Right lobe of liver (tissue), 4 donors: ENCODE measurements at regions not wholly inside any gene's neighbourhood (a gene's known extent, or its start where the extent isn't known, plus 50 kb on each side); places are given as distances from the start of the nearest gene placed in this dataset.

Source experiments
- CTCF ChIP-seq, 4 donors: fragments of 200-600 bp in 3 of 4; fragments of 450-650 bp in 1 of 4; IDR thresholded peaks; one replicate each; pipeline versions ENCODE4 v1.5.1 to v1.8.0; 2016 to 2022; ENCODE audit warnings: antibody characterized with exemption in 4 of 4, mild to moderate bottlenecking in 2 of 4
- POLR2A ChIP-seq: fragments of 450-650 bp; IDR thresholded peaks from one replicate; pipeline ENCODE4 v1.6.1; 2017; ENCODE audit warnings: antibody characterized with exemption, mild to moderate bottlenecking
- donor health status: DM: no; HTN: no; CAD: no.
- donor health status: DM: no; HTN: no; CAD: no.
- donor health status: DM: no; HTN: yes; CAD: no.

GRCh38 chr17:5758651-5759050 is 174.3 kb upstream of the NLRP1 start:
- TF ChIP-seq POLR2A (no peak), CTCF (IDR thresholded peaks at IDR 0.05) (no peak)
